CD14-positive monocyte (primary cell): ENCODE measurements at regions not wholly inside any gene's neighbourhood (a gene's known extent, or its start where the extent isn't known, plus 50 kb on each side); places are given as distances from the start of the nearest gene placed in this dataset.

Experiments
- DNase-seq, 3 donors: peaks; one replicate each; pipeline ENCODE4 v3.0.0-alpha.2; 2011 to 2022
- H2AFZ ChIP-seq: 2 replicates; pipeline ENCODE4 v1.6.0; 2012; ENCODE audit warnings: mild to moderate bottlenecking, low read depth, low read length, inconsistent platforms; ENCODE audit not compliant: insufficient read depth, poor library complexity, severe bottlenecking
- H3K27ac ChIP-seq, 2 donors: 1 replicate in 1 of 2; 2 replicates in 1 of 2; pipeline ENCODE4 v1.5.1; 2012 to 2013; ENCODE audit warnings: low read length in 2 of 2, control low read depth in 1 of 2, inconsistent platforms in 1 of 2, low read depth in 1 of 2, mild to moderate bottlenecking in 1 of 2
- H3K27me3 ChIP-seq, 2 donors: one replicate each; pipeline versions ENCODE4 v1.6.0 to v1.6.1; 2011 to 2013; ENCODE audit warnings: low read length in 2 of 2; ENCODE audit not compliant: control insufficient read depth in 2 of 2, insufficient read depth in 2 of 2
- H3K36me3 ChIP-seq, 2 donors: replicated peaks in 1 of 2; 1 replicate in 1 of 2; 2 replicates in 1 of 2; pipeline versions ENCODE4 v1.5.1 to v1.6.1; 2012 to 2013; ENCODE audit warnings: low read length in 2 of 2, control low read depth in 1 of 2, inconsistent platforms in 1 of 2, mild to moderate bottlenecking in 1 of 2; ENCODE audit not compliant: insufficient read depth in 2 of 2, control insufficient read depth in 1 of 2
- H3K4me1 ChIP-seq, 2 donors: 1 replicate in 1 of 2; 2 replicates in 1 of 2; pipeline versions ENCODE4 v1.5.1 to v1.6.1; 2012 to 2013; ENCODE audit warnings: low read length in 2 of 2, control low read depth in 1 of 2, inconsistent platforms in 1 of 2, mild to moderate bottlenecking in 1 of 2, moderate library complexity in 1 of 2; ENCODE audit not compliant: insufficient read depth in 2 of 2, control insufficient read depth in 1 of 2
- H3K4me2 ChIP-seq: replicated peaks from 2 replicates; pipeline ENCODE3; 2012; ENCODE audit warnings: low read length, moderate library complexity, mild to moderate bottlenecking; ENCODE audit not compliant: poor library complexity, severe bottlenecking; ENCODE audit errors: extremely low read depth
- H3K4me3 ChIP-seq, 3 experiments: fragments of 200-600 bp in 1 of 3; sonication (generic) in 1 of 3; replicated peaks in 1 of 3; 1 replicate in 2 of 3; 2 replicates in 1 of 3; pipeline ENCODE4 v1.5.1; 2011 to 2013; ENCODE audit warnings: low read length in 3 of 3, mild to moderate bottlenecking in 3 of 3, control low read depth in 2 of 3, low read depth in 2 of 3, inconsistent platforms in 1 of 3, moderate library complexity in 1 of 3
- H3K79me2 ChIP-seq: 2 replicates; pipeline ENCODE4 v1.6.0; 2012; ENCODE audit warnings: mild to moderate bottlenecking, control low read depth, inconsistent platforms, low read length, moderate library complexity; ENCODE audit not compliant: insufficient read depth
- H3K9ac ChIP-seq: 2 replicates; pipeline ENCODE4 v1.6.0; 2017; ENCODE audit warnings: low read length, mild to moderate bottlenecking; ENCODE audit not compliant: insufficient read depth, poor library complexity, severe bottlenecking
- H3K9me3 ChIP-seq, 2 donors: replicated peaks in 1 of 2; 1 replicate in 1 of 2; 2 replicates in 1 of 2; pipeline versions ENCODE4 v1.5.1 to v1.6.1; 2012 to 2013; ENCODE audit warnings: low read length in 2 of 2, control low read depth in 1 of 2; ENCODE audit not compliant: control insufficient read depth in 1 of 2, insufficient read depth in 1 of 2
- H4K20me1 ChIP-seq: 2 replicates; pipeline ENCODE4 v1.6.0; 2012; ENCODE audit warnings: mild to moderate bottlenecking, low read length, control low read depth, moderate library complexity; ENCODE audit not compliant: insufficient read depth
- H3K27ac Mint-ChIP-seq, 7 donors: one replicate each; pipeline ENCODE4 v1.8.0; 2020; ENCODE audit warnings: mild to moderate bottlenecking in 7 of 7, mixed read lengths in 7 of 7, moderate library complexity in 6 of 7, inconsistent platforms in 2 of 7
- H3K27me3 Mint-ChIP-seq, 3 donors: one replicate each; pipeline ENCODE4 v1.8.0; 2021 to 2022; ENCODE audit warnings: low read depth in 3 of 3, mild to moderate bottlenecking in 3 of 3, mixed read lengths in 3 of 3, moderate library complexity in 3 of 3, inconsistent platforms in 1 of 3
- H3K36me3 Mint-ChIP-seq, 2 donors: one replicate each; pipeline ENCODE4 v1.8.0; 2020; ENCODE audit warnings: mixed read lengths in 2 of 2, inconsistent platforms in 1 of 2, mild to moderate bottlenecking in 1 of 2
- H3K4me1 Mint-ChIP-seq: one replicate; pipeline ENCODE4 v1.8.0; 2020; ENCODE audit warnings: mild to moderate bottlenecking, mixed read lengths
- H3K4me3 Mint-ChIP-seq, 2 donors: one replicate each; pipeline ENCODE4 v1.8.0; 2020; ENCODE audit warnings: mild to moderate bottlenecking in 2 of 2, mixed read lengths in 2 of 2, moderate library complexity in 1 of 2
- H3K9me3 Mint-ChIP-seq, 7 donors: one replicate each; pipeline ENCODE4 v1.8.0; 2020 to 2022; ENCODE audit warnings: mixed read lengths in 7 of 7, mild to moderate bottlenecking in 6 of 7, moderate library complexity in 6 of 7, inconsistent platforms in 2 of 7
- WGBS: methylation state at CpG from one replicate; pipeline ENCODE4 v1.1.5; 2013; ENCODE audit warnings: missing lambda C conversion rate; ENCODE audit not compliant: insufficient coverage; 5-methylcytosine and 5-hydroxymethylcytosine counted together
- intact Hi-C, 2 donors: fragments of 100-400 bp; cut with micrococcal nuclease; formaldehyde crosslinking; loops; one replicate each; pipeline versions ENCODE4 v1.15.0 to v1.15.1; 2023
- TF ChIP-seq, protein P1 (sequence below): fragments of 200-600 bp; IDR thresholded peaks from one replicate; pipeline ENCODE4 v1.8.0; 2022; ENCODE audit warnings: antibody characterized with exemption, mild to moderate bottlenecking

GRCh38 chr3:18010001-18010400 is 267.6 kb upstream of the TBC1D5 start:
- H4K20me1 ChIP-seq, result no peaks in the 10 kb centered on the region
- H3K4me3 ChIP-seq, result no peak overlapping the region
- no peak overlapping the region for H3K27ac ChIP-seq
- no peaks in the 10 kb centered on the region for H3K4me1 ChIP-seq
- no peak overlapping the region for H3K9ac ChIP-seq
- H3K36me3 ChIP-seq, result no peaks in the 10 kb centered on the region
- intact Hi-C loops, result no loop called here
- no peak overlapping the region for H2AFZ ChIP-seq
- H3K9me3 ChIP-seq, result no peaks in the 10 kb centered on the region
- no peak for DNase-seq
- TF ChIP-seq, protein P1, sequence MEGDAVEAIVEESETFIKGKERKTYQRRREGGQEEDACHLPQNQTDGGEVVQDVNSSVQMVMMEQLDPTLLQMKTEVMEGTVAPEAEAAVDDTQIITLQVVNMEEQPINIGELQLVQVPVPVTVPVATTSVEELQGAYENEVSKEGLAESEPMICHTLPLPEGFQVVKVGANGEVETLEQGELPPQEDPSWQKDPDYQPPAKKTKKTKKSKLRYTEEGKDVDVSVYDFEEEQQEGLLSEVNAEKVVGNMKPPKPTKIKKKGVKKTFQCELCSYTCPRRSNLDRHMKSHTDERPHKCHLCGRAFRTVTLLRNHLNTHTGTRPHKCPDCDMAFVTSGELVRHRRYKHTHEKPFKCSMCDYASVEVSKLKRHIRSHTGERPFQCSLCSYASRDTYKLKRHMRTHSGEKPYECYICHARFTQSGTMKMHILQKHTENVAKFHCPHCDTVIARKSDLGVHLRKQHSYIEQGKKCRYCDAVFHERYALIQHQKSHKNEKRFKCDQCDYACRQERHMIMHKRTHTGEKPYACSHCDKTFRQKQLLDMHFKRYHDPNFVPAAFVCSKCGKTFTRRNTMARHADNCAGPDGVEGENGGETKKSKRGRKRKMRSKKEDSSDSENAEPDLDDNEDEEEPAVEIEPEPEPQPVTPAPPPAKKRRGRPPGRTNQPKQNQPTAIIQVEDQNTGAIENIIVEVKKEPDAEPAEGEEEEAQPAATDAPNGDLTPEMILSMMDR, result no peak
- no peak overlapping the region for H3K4me2 ChIP-seq
- Mint-ChIP-seq H3K9me3 (peaks cover under 1 to 6% (median 5%) of the 10 kb centered on the region in 7 donors), H3K4me3 (no peak overlapping the region), H3K27me3 (no peaks in the 10 kb centered on the region), H3K27ac (no peak overlapping the region), H3K36me3 (no peaks in the 10 kb centered on the region), H3K4me1 (no peaks in the 10 kb centered on the region)
- 56% methylated on average over 4 of the region's 4 CpGs for WGBS
- H3K79me2 ChIP-seq, result no peaks in the 10 kb centered on the region
- no peaks in the 10 kb centered on the region for H3K27me3 ChIP-seq

- intact Hi-C loops, result no loop called here
Observed at GRCh38 chr3:18008706-18009368, 266.4 kb upstream of the TBC1D5 start.

More at GRCh38 chr3:18008706-18009368, 266.4 kb upstream of the TBC1D5 start:
- no peaks in the 10 kb centered on the region for H3K36me3 Mint-ChIP-seq
- no CpG with 5 or more reads among the region's 5 CpGs for WGBS
- Histone ChIP-seq H3K27me3 (no peaks in the 10 kb centered on the region), H3K36me3 (no peaks in the 10 kb centered on the region), H3K9me3 (no peaks in the 10 kb centered on the region), H3K27ac (no peak overlapping the region), H4K20me1 (no peaks in the 10 kb centered on the region), H3K79me2 (no peaks in the 10 kb centered on the region), H3K4me3 (no peak overlapping the region), H3K4me1 (no peaks in the 10 kb centered on the region), H2AFZ (no peak overlapping the region), H3K9ac (no peak overlapping the region), H3K4me2 (no peak overlapping the region)
- peaks cover 5 to 18% (median 10%) of the 10 kb centered on the region in 7 donors for H3K9me3 Mint-ChIP-seq
- H3K27me3 Mint-ChIP-seq, result no peaks in the 10 kb centered on the region
- H3K4me1 Mint-ChIP-seq, result no peaks in the 10 kb centered on the region
- DNase-seq, result no peak
- H3K27ac Mint-ChIP-seq, result no peak overlapping the region
- H3K4me3 Mint-ChIP-seq, result no peak overlapping the region
- TF ChIP-seq, protein P1, result no peak
